ENCODE measurements at regions not wholly inside any gene's neighbourhood (a gene's known extent, or its start where the extent isn't known, plus 50 kb on each side); places are given as distances from the start of the nearest gene placed in this dataset.

DNA sequence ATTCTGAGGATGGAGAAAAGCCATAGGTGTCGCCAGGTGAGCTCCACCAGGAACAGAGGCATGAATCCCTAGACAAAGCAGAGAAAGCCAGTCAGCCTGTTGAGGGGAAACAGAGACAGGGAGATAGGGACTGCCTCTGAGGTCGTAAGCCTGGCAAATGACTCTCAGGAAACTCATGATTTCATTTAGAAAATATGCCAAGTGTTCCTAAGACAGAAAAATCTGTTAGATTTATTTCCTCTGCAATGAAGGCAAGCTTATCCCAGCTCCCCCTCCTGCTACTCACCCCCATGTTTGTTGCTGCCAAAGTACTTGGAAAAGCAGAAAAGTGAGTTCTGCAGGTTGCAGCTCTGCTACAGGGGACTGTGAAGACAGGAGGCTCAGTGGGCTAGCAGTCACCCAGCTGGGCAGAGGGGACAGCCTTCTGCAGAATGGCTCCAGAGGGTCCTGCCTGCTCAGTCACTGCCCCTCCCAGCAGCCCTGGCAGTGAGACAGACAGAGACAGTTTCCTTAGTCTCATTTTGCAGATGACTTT is 184.3 kb downstream of the ADRA2A start:
- H3K27ac ChIP-seq (ENCODE audit: low read length), result no peak overlapping the region
- no peak overlapping the region for H3K4me3 ChIP-seq (ENCODE audit: low read length)
- H3K27me3 Mint-ChIP-seq (ENCODE audit: low read depth in 2 of 2), result peaks cover 3 to 9% of the 10 kb centered on the region in 2 donors
- TF ChIP-seq, protein P1, sequence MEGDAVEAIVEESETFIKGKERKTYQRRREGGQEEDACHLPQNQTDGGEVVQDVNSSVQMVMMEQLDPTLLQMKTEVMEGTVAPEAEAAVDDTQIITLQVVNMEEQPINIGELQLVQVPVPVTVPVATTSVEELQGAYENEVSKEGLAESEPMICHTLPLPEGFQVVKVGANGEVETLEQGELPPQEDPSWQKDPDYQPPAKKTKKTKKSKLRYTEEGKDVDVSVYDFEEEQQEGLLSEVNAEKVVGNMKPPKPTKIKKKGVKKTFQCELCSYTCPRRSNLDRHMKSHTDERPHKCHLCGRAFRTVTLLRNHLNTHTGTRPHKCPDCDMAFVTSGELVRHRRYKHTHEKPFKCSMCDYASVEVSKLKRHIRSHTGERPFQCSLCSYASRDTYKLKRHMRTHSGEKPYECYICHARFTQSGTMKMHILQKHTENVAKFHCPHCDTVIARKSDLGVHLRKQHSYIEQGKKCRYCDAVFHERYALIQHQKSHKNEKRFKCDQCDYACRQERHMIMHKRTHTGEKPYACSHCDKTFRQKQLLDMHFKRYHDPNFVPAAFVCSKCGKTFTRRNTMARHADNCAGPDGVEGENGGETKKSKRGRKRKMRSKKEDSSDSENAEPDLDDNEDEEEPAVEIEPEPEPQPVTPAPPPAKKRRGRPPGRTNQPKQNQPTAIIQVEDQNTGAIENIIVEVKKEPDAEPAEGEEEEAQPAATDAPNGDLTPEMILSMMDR (IDR thresholded peaks at IDR 0.05), result no peak
- no peaks in the 10 kb centered on the region for H3K36me3 Mint-ChIP-seq
- H3K27me3 ChIP-seq (ENCODE audit: control insufficient read depth, insufficient read depth, low read length), result no peaks in the 10 kb centered on the region
- H3K9me3 ChIP-seq (ENCODE audit: control insufficient read depth, insufficient read depth, low read length), result no peaks in the 10 kb centered on the region
- no peaks in the 10 kb centered on the region for H3K4me1 Mint-ChIP-seq
- H3K36me3 ChIP-seq (ENCODE audit: control insufficient read depth, insufficient read depth, low read length), result no peaks in the 10 kb centered on the region
- no peak overlapping the region for H3K27ac Mint-ChIP-seq
- no peak overlapping the region for H3K4me3 Mint-ChIP-seq
- H3K9me3 Mint-ChIP-seq, result no peaks in the 10 kb centered on the region
- ATAC-seq (no peak), DNase-seq (no peak)
- WGBS (ENCODE audit: insufficient coverage), result 58% methylated on average over 2 of the region's 2 CpGs
- no peaks in the 10 kb centered on the region for H3K4me1 ChIP-seq (ENCODE audit: control insufficient read depth, insufficient read depth, low read length)
- intact Hi-C loops (cut with micrococcal nuclease), result no loop called here

DNA sequence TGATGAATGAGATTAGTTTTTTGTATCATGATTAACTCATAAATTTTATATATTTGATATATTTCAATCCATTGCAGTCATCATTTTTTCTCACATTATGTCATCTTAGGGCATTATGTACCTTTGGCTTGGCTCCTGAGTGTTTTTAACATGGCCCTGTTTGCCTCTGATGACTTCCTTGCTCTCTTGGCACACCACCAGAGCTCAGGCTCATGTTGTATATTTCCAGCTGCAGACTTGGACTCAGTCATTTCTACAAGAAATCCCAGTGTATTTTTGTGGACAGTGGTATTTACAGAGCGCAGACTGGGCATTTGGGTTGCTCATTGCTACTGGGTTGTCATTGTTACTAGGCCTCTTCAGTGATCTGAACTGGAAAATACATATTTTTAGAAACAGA is 188.5 kb downstream of the ADRA2A start:
- no peak overlapping the region for H3K27ac ChIP-seq (ENCODE audit: low read length)
- H3K36me3 ChIP-seq (ENCODE audit: control insufficient read depth, insufficient read depth, low read length), result no peaks in the 10 kb centered on the region
- H3K27me3 ChIP-seq (ENCODE audit: control insufficient read depth, insufficient read depth, low read length), result no peaks in the 10 kb centered on the region
- Mint-ChIP-seq H3K4me3 (no peak overlapping the region), H3K4me1 (no peaks in the 10 kb centered on the region), H3K9me3 (no peaks in the 10 kb centered on the region), H3K27me3 (ENCODE audit: low read depth in 2 of 2) (peaks cover 13 to 23% of the 10 kb centered on the region in 2 donors), H3K27ac (no peak overlapping the region), H3K36me3 (no peaks in the 10 kb centered on the region)
- TF ChIP-seq, protein P1 (IDR thresholded peaks at IDR 0.05), result no peak
- 71% methylated on average over 1 of the region's 1 CpG for WGBS (ENCODE audit: insufficient coverage)
- no peaks in the 10 kb centered on the region for H3K9me3 ChIP-seq (ENCODE audit: control insufficient read depth, insufficient read depth, low read length)
- no peaks in the 10 kb centered on the region for H3K4me1 ChIP-seq (ENCODE audit: control insufficient read depth, insufficient read depth, low read length)
- intact Hi-C loops (cut with micrococcal nuclease), result no loop called here
- no peak overlapping the region for H3K4me3 ChIP-seq (ENCODE audit: low read length)
- no peak for ATAC-seq
- no peak for DNase-seq

- H3K36me3 Mint-ChIP-seq, result no peaks in the 10 kb centered on the region
- Histone ChIP-seq H3K4me1 (ENCODE audit: control insufficient read depth, insufficient read depth, low read length) (no peaks in the 10 kb centered on the region), H3K4me3 (ENCODE audit: low read length) (no peak overlapping the region), H3K9me3 (ENCODE audit: control insufficient read depth, insufficient read depth, low read length) (no peaks in the 10 kb centered on the region), H3K27me3 (ENCODE audit: control insufficient read depth, insufficient read depth, low read length) (no peaks in the 10 kb centered on the region), H3K36me3 (ENCODE audit: control insufficient read depth, insufficient read depth, low read length) (no peaks in the 10 kb centered on the region), H3K27ac (ENCODE audit: low read length) (no peak overlapping the region)
- TF ChIP-seq, protein P1 (IDR thresholded peaks at IDR 0.05), result no peak
- DNase-seq (no peak), ATAC-seq (no peak)
- H3K9me3 Mint-ChIP-seq, result peaks cover 0 to 2% of the 10 kb centered on the region in 2 donors
- H3K27me3 Mint-ChIP-seq (ENCODE audit: low read depth in 2 of 2), result peaks cover 16 to 23% of the 10 kb centered on the region in 2 donors
- no peak overlapping the region for H3K27ac Mint-ChIP-seq
- no peaks in the 10 kb centered on the region for H3K4me1 Mint-ChIP-seq
- H3K4me3 Mint-ChIP-seq, result no peak overlapping the region
- intact Hi-C loops (cut with micrococcal nuclease), result no loop called here
Measured at GRCh38 chr10:111266165-111266564, 189.3 kb downstream of the ADRA2A start.

DNA sequence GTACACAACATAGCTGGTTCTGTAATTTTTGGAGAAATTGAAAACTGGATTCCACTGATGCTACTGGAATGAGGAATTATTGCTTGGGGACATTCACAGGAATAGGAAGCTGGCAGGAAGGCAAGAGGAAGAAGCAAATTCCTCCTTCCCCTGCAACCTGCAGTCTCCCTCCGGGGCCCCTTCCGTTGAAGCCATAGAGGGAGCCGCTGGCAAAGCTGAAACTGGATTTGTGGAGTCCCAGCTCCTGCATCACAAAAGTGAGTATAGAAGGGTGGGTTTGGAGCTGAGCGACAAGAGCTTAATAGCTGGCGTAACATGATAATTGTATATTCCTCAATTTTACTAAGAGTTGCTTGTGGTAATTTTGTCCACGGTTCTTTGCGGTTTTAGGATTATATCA is 190.8 kb downstream of the ADRA2A start:
- no peaks in the 10 kb centered on the region for H3K9me3 ChIP-seq (ENCODE audit: control insufficient read depth, insufficient read depth, low read length)
- peaks cover 17 to 25% of the 10 kb centered on the region in 2 donors for H3K27me3 Mint-ChIP-seq (ENCODE audit: low read depth in 2 of 2)
- H3K36me3 ChIP-seq (ENCODE audit: control insufficient read depth, insufficient read depth, low read length), result no peaks in the 10 kb centered on the region
- no peaks in the 10 kb centered on the region for H3K4me1 ChIP-seq (ENCODE audit: control insufficient read depth, insufficient read depth, low read length)
- TF ChIP-seq, protein P1 (IDR thresholded peaks at IDR 0.05), result no peak
- no peak overlapping the region for H3K4me3 ChIP-seq (ENCODE audit: low read length)
- no peak overlapping the region for H3K27ac Mint-ChIP-seq
- H3K27ac ChIP-seq (ENCODE audit: low read length), result no peak overlapping the region
- no peak overlapping the region for H3K4me3 Mint-ChIP-seq
- no peaks in the 10 kb centered on the region for H3K4me1 Mint-ChIP-seq
- WGBS (ENCODE audit: insufficient coverage), result 5% methylated on average over 3 of the region's 7 CpGs
- peaks cover 0 to 2% of the 10 kb centered on the region in 2 donors for H3K9me3 Mint-ChIP-seq
- no peaks in the 10 kb centered on the region for H3K27me3 ChIP-seq (ENCODE audit: control insufficient read depth, insufficient read depth, low read length)
- ATAC-seq, result no peak
- no peaks in the 10 kb centered on the region for H3K36me3 Mint-ChIP-seq
- no peak for DNase-seq
- intact Hi-C loops (cut with micrococcal nuclease), result no loop called here
